Smooth muscle cell (in vitro differentiated cells): ENCODE measurements at regions not wholly inside any gene's neighbourhood (a gene's known extent, or its start where the extent isn't known, plus 50 kb on each side); places are given as distances from the start of the nearest gene placed in this dataset.

Experiments used
- DNase-seq: peaks from one replicate; lab custom pipeline; 2025; ENCODE audit not compliant: unreplicated experiment; lab: John Stamatoyannopoulos, UW
- H2AFZ ChIP-seq: fragments of 200-600 bp; sonication (generic); 2 replicates; pipeline ENCODE4 v1.6.0; 2016; ENCODE audit warnings: antibody characterized with exemption, low read depth, mild to moderate bottlenecking
- H3F3A ChIP-seq: fragments of 200-600 bp; sonication (generic); 2 replicates; pipeline ENCODE4 v1.6.0; 2017; ENCODE audit warnings: antibody characterized with exemption, low read depth
- H3K27ac ChIP-seq: fragments of 200-600 bp; sonication (generic); 2 replicates; pipeline ENCODE4 v1.5.1; 2016; ENCODE audit warnings: low read depth, mild to moderate bottlenecking
- H3K27me3 ChIP-seq: fragments of 200-600 bp; sonication (generic); 2 replicates; pipeline ENCODE4 v1.6.1; 2016; ENCODE audit warnings: low read depth, mild to moderate bottlenecking
- H3K36me3 ChIP-seq: fragments of 200-600 bp; sonication (generic); 2 replicates; pipeline ENCODE4 v1.5.1; 2016; ENCODE audit warnings: low read depth
- H3K4me1 ChIP-seq: fragments of 200-600 bp; sonication (generic); 2 replicates; pipeline ENCODE4 v1.5.1; 2016; ENCODE audit warnings: low read depth
- H3K4me2 ChIP-seq: fragments of 200-600 bp; sonication (generic); 2 replicates; pipeline ENCODE4 v1.6.0; 2016; ENCODE audit warnings: mild to moderate bottlenecking
- H3K4me3 ChIP-seq: fragments of 200-600 bp; sonication (generic); 2 replicates; pipeline ENCODE4 v1.5.1; 2016; ENCODE audit warnings: mild to moderate bottlenecking
- H3K79me2 ChIP-seq: fragments of 200-600 bp; sonication (generic); 2 replicates; pipeline ENCODE4 v1.6.0; 2016; ENCODE audit warnings: low read depth, mild to moderate bottlenecking
- H3K9ac ChIP-seq: fragments of 200-600 bp; sonication (generic); 2 replicates; pipeline ENCODE4 v1.6.0; 2016; ENCODE audit warnings: low read depth
- H3K9me3 ChIP-seq: fragments of 200-600 bp; sonication (generic); replicated peaks from 2 replicates; pipeline ENCODE4 v1.5.1; 2016; ENCODE audit warnings: low read depth
- H4K20me1 ChIP-seq: fragments of 200-600 bp; sonication (generic); 2 replicates; pipeline ENCODE4 v1.6.0; 2016; ENCODE audit warnings: low read depth
- WGBS: methylation state at CpG from one replicate; pipeline ENCODE4 v1.1.7; 2016; ENCODE audit warnings: low lambda C conversion rate; 5-methylcytosine and 5-hydroxymethylcytosine counted together
- TF ChIP-seq, protein P1 (sequence below): fragments of 200-600 bp; sonication (generic); IDR thresholded peaks from 2 replicates; pipeline ENCODE4 v1.5.1; 2017; ENCODE audit warnings: borderline replicate concordance, mild to moderate bottlenecking, antibody characterized with exemption; ENCODE audit not compliant: insufficient read depth, poor library complexity, severe bottlenecking

DNA sequence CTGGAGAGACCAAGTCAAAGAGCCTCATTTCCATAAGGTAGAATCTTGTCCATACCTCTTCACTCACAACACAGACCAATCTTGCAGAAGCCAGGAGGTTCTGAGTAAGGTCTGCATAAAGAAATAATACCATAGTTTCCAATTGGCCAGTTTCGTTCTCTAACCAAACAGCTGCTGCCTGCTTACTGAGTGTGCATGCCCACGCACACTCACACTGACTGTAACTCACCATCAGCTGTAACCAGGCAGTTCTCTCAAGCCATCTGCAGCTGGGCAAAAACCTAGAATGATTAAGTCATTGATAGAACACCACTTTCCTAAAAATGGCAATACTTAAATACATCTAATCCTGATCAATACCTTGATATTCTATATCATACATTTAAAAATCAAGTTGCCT lies 106.6 kb upstream of the VAV3 start:
- Histone ChIP-seq H3K27ac (no peak overlapping the region), H3K4me2 (no peak overlapping the region), H3K4me3 (no peak overlapping the region), H3K9ac (no peak overlapping the region), H4K20me1 (no peaks in the 10 kb centered on the region), H3K27me3 (peaks cover 5% of the 10 kb centered on the region), H3K9me3 (no peaks in the 10 kb centered on the region), H2AFZ (no peak overlapping the region), H3K79me2 (no peaks in the 10 kb centered on the region), H3F3A (no peaks in the 10 kb centered on the region), H3K36me3 (no peaks in the 10 kb centered on the region), H3K4me1 (no peaks in the 10 kb centered on the region)
- WGBS: 98% methylated on average over 2 of the region's 2 CpGs
- TF ChIP-seq, protein P1, sequence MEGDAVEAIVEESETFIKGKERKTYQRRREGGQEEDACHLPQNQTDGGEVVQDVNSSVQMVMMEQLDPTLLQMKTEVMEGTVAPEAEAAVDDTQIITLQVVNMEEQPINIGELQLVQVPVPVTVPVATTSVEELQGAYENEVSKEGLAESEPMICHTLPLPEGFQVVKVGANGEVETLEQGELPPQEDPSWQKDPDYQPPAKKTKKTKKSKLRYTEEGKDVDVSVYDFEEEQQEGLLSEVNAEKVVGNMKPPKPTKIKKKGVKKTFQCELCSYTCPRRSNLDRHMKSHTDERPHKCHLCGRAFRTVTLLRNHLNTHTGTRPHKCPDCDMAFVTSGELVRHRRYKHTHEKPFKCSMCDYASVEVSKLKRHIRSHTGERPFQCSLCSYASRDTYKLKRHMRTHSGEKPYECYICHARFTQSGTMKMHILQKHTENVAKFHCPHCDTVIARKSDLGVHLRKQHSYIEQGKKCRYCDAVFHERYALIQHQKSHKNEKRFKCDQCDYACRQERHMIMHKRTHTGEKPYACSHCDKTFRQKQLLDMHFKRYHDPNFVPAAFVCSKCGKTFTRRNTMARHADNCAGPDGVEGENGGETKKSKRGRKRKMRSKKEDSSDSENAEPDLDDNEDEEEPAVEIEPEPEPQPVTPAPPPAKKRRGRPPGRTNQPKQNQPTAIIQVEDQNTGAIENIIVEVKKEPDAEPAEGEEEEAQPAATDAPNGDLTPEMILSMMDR: no peak
- no peak for DNase-seq

DNA sequence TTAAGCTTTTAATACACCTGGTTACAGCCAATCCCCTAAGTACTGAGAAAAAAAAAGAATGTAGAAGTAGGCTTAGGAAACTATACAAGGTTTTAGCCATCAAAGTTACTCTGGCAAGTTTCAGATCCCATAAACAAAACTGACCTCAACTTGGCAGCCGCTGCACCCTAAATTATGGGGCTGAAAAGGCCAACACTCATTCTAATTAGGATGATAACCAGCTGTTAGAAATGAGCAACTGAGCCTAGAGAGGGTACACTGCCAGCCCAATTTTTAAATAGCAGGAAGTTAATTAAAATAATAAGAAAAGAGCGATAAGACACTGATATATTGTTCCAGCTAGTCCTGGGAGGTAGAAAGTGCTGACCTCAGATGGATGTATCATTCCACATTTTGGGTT lies 105.7 kb upstream of the VAV3 start:
- Histone ChIP-seq H2AFZ (no peak overlapping the region), H3K27me3 (peaks cover 5% of the 10 kb centered on the region), H3K9me3 (no peaks in the 10 kb centered on the region), H3K9ac (no peak overlapping the region), H3K79me2 (no peaks in the 10 kb centered on the region), H3K4me2 (no peak overlapping the region), H3K4me3 (no peak overlapping the region), H3K27ac (no peak overlapping the region), H4K20me1 (no peaks in the 10 kb centered on the region), H3K36me3 (no peaks in the 10 kb centered on the region), H3K4me1 (no peaks in the 10 kb centered on the region), H3F3A (no peaks in the 10 kb centered on the region)
- 96% methylated on average over 2 of the region's 2 CpGs for WGBS
- TF ChIP-seq, protein P1: no peak
- DNase-seq: no peak

DNA sequence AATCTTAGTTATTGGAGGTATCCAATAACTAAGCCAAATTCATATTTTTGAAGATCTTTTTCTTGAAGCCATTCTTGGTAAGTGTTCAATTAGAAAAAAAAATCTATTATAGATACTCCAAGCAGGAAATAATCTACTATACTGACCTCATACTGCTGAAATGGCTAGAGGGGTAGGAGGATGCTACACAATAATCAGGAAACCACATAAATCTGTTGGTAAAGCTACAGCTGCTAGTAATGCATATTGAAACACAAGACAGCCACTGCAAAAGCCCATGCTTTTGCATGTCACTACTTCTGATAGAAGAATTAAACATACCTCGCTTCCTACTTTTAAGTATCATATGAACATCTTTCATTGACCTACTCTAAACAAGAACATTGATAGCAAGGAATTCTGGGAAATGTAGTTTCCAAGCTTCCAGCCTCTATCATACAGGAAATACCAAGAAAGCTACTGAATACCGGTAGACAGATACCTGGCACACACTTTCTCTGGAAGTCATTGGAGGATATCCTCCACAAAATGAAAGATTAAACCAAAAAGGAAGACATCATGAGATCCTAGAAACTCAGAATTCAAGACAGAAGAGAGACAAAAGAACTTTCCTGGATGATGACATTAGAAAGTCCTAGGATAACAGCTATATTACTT lies 103.0 kb upstream of the VAV3 start:
- Histone ChIP-seq H3K36me3 (no peaks in the 10 kb centered on the region), H3K4me2 (no peak overlapping the region), H3K79me2 (no peaks in the 10 kb centered on the region), H3F3A (no peaks in the 10 kb centered on the region), H3K4me3 (no peak overlapping the region), H3K9me3 (no peaks in the 10 kb centered on the region), H3K27me3 (no peaks in the 10 kb centered on the region), H4K20me1 (no peaks in the 10 kb centered on the region), H3K4me1 (no peaks in the 10 kb centered on the region), H3K9ac (no peak overlapping the region), H3K27ac (no peak overlapping the region), H2AFZ (no peak overlapping the region)
- TF ChIP-seq, protein P1: no peak
- DNase-seq: no peak
- 33% methylated on average over 2 of the region's 2 CpGs for WGBS

DNA sequence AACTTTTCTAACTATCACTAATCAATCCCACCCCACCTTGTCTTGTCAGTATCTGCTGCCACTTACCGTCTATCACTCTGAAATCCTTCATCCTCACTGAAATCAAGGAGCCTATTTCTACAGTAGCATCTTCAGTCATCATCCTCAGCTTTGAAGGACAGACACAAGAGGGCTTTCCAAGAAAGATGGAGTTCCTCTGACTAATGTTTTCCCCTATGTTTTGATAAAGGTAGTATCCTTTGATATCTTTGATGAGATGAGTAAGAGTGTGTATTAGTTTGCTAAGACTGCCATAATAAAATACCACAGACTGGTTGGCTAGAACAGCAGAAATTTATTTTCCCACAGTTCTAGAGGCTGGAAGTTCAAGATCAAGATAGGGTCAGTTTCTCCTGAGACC lies 101.8 kb upstream of the VAV3 start:
- Histone ChIP-seq H3K4me2 (no peak overlapping the region), H3K4me1 (no peaks in the 10 kb centered on the region), H3K9ac (no peak overlapping the region), H3K4me3 (no peak overlapping the region), H3K36me3 (no peaks in the 10 kb centered on the region), H3K27me3 (no peaks in the 10 kb centered on the region), H4K20me1 (no peaks in the 10 kb centered on the region), H2AFZ (no peak overlapping the region), H3K9me3 (no peaks in the 10 kb centered on the region), H3K79me2 (no peaks in the 10 kb centered on the region), H3F3A (no peaks in the 10 kb centered on the region), H3K27ac (no peak overlapping the region)
- WGBS: 97% methylated on average over 1 of the region's 1 CpG
- DNase-seq: no peak
- TF ChIP-seq, protein P1: no peak
